HG03442 (cell line): ENCODE measurements at regions not wholly inside any gene's neighbourhood (a gene's known extent, or its start where the extent isn't known, plus 50 kb on each side); places are given as distances from the start of the nearest gene placed in this dataset.
"Not testable (repeated sequence)": the region's sequence is repeated elsewhere in the genome, so short reads cannot be mapped to it uniquely, and the experiment has no call there.

Experiments used
- ATAC-seq: cut with Tn5 transposase; IDR thresholded peaks from one replicate; pipeline ENCODE4 v1.9.1; 2021; ENCODE audit warnings: mild to moderate bottlenecking, moderate library complexity; ENCODE audit not compliant: unreplicated experiment

- ATAC-seq: no peak
Measured at GRCh38 chrX:8105531-8105930, 65.5 kb downstream of the VCX2 start.

- ATAC-seq: no peak
Measured at GRCh38 chrX:8103655-8104054, 67.4 kb downstream of the VCX2 start.

DNA sequence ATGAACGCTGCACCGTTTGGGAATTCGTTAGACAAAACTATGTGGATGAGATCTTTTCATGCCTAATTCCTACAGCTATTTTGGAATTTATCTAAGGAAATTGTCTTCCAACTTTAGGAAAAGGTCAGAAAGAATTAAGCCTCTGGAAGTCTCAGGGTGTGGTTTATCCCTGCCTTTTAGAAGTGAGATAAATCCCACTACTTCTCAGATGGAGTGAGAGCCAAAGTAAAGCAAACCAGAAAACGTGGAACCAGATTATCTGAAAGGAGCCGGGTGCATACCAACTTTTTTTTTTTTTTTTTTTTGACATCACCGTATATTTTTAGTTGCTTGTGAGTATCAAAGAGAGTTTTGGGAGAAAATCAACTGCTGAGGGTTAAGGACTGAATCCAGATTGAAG is 79.6 kb downstream of the VCX2 start:
- no peak for ATAC-seq

- no peak for ATAC-seq
Measured at GRCh38 chrX:8090906-8091305, 80.2 kb downstream of the VCX2 start.

GRCh38 chrX:8090482-8090881 is 80.6 kb downstream of the VCX2 start:
- no peak for ATAC-seq

DNA sequence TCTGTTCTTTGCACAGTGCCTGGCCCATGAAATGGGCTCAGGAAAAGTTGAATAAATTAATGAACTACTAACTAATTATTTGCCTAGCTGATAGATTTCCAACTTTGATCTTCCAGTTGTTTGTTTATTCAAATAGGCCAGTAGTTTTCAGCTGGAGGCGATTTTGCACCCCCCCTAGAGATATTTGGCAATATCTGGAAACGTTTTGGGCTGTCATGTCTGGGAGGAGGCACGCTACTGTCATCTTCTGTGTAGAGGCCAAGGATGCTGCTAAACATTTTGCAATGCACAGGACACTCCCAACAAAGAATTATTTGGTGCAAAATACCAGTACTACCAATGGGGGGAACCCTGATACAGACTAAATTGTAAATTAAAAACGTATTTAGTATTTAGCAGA is 81.9 kb downstream of the VCX2 start:
- ATAC-seq: no peak

GRCh38 chrX:8084006-8084405 is 87.1 kb downstream of the VCX2 start:
- ATAC-seq: no peak

DNA sequence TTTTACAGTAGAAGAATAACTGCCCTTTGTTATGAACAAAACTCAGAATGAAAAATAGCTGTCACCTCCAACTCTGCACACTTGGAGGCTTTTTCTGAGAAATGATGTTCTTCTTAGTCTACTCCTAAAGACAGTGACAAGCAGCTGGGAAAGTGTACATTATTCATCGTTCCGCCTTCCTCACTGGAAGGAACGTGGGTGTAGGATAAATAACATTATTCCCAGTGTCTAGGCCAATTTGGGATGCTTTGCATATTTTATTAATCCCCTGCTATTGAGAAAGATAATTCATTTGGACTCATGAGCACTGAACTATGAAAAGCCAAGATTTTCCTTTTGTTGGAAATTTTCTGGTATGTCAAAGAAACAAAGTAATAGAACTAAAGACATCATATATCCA is 87.8 kb downstream of the VCX2 start:
- ATAC-seq: no peak

- no peak for ATAC-seq
Measured at GRCh38 chrX:8075636-8076035, 95.4 kb downstream of the VCX2 start.

DNA sequence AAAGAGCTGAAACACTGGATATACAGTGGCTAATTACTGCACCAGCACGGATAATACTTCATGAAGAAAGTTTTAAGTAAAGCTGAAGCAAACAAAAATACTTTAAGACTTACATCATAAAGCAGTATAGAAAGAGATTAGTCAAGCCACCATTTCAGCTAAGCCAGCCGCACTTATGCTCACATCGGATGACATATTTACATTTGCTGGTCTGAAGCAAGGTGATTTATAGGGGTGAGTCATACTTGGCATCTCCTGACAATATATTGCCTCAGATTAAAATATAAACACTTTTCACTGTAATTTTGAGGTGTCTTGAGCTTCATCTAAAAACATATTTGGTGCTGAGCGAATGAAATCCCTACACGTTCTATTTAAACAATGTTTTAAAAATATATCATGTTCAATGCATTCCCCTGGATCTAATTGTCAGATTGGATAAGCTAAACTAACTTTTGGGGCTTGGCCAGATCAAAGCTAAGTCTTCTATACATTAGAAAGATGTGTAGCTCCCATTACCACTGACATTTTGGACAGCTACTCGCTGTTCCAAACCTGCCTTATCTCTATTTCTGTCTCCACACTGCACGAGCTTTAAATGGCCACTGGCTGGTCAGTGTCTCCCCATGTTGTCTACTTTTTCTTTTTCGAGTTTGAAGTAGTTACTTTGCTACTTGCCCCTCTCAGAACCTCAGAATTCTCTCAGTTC is 103.2 kb downstream of the VCX2 start:
- ATAC-seq: no peak

DNA sequence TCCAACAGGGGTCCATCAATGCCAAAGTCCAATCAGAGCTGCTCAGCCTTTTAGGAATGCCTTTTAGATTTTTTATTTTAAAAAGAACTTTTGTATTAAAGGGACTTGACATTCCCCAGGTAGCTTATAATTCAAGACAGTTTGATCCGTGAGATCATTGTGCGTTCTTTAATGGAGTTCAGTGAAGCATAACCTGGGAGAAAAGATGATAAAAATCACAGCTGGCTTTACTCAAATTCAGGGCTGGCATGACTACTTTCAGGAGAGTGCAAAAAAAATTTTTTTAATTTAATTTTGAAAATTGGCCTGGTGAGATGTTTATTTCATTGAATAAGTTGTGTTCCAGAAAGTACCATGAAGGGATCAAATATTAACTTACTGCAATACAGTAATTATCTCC is 118.2 kb downstream of the VCX2 start:
- ATAC-seq: no peak

GRCh38 chrX:8049827-8050226 is 121.2 kb downstream of the VCX2 start:
- ATAC-seq: no peak

GRCh38 chrX:8048466-8048865 is 121.3 kb upstream of the PNPLA4 start:
- ATAC-seq: no peak

GRCh38 chrX:8044947-8045346 is 117.7 kb upstream of the PNPLA4 start:
- no peak for ATAC-seq

- no peak for ATAC-seq
Measured at GRCh38 chrX:8043546-8043945, 116.3 kb upstream of the PNPLA4 start.

- no peak for ATAC-seq
Measured at GRCh38 chrX:8043121-8043520, 115.9 kb upstream of the PNPLA4 start.

GRCh38 chrX:8042304-8042703 is 115.1 kb upstream of the PNPLA4 start:
- no peak for ATAC-seq

DNA sequence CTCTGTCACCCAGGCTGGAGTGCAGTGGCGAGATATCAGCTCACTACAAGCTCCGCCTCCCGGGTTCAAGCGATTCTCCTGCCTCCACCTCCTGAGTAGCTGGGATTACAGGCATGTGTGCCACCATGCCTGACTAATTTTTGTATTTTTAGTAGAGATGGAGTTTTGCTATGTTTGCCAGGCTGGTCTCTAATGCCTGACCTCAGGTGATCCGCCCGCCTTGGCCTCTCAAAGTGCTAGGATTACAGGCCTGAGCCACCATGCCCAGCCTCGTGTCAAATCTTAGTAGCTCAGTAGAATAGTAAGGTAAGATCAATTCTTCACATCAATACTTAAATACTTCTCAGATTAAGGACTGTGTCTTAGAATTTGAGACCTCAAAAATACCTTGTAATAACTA is 112.5 kb upstream of the PNPLA4 start:
- ATAC-seq: not testable (repeated sequence)

GRCh38 chrX:8037593-8038348 is 110.6 kb upstream of the PNPLA4 start:
- ATAC-seq: no peak

DNA sequence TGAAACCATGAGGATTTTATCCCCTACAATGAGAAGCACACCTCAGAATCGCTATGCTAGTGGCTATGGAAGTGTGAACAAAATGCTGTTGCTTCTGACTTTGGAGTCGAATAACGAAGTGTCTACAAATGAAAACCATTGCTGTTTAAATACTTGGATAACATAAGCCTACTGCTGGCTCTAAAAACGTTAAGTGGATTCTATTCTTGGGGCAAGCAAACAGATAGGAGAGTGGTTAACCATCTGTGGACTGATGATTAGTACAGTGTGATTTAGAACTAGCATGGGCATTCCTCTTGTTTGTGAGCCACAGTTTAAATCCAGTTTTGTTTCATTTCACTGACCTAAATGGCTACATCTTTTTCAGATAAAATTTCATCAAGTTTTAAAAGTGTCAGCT is 109.7 kb upstream of the PNPLA4 start:
- no peak for ATAC-seq

GRCh38 chrX:8034058-8034457 is 106.8 kb upstream of the PNPLA4 start:
- ATAC-seq: no peak

GRCh38 chrX:8033175-8033574 is 106.0 kb upstream of the PNPLA4 start:
- ATAC-seq: no peak

GRCh38 chrX:8030361-8030760 is 103.1 kb upstream of the PNPLA4 start:
- ATAC-seq: no peak
